ENCODE measurements at regions not wholly inside any gene's neighbourhood (a gene's known extent, or its start where the extent isn't known, plus 50 kb on each side); places are given as distances from the start of the nearest gene placed in this dataset.

GRCh38 chr6:98498866-98499265 is 335.5 kb upstream of the POU3F2 start:
- H3K4me3 Mint-ChIP-seq: no peak overlapping the region

DNA sequence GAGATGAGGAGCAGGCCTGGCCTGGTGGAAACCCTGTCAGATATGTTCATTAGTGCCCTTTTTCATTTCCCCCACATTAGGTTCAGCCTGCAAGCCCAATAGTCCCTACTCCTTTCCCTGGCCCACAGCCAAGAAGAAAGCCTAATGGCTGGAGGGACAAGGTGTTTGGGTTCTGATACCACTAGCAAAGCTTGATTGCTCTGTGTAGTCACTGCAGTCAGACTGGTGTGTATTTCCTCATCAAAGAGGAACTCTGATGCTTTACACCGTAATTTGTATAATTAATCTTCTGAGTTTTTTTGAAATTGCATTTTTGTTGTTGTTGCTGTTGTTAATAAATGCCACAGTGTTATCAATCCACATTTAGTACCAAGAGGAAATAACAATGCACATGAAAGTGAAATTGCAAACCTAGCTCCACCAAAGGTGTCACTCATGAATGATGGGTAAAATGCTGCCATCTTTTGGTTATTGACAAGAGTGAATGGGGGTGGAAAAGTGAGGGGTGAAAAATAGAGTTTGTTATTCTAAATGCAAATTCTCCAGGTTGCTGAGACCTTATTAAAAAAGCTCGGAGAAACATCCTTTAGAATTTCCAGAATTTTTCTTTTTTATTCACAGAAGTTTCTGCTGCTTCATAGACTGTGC is 320.2 kb upstream of the POU3F2 start:
- H3K9me3 Mint-ChIP-seq: no peaks in the 10 kb centered on the region
- no peaks in the 10 kb centered on the region for H3K36me3 Mint-ChIP-seq (ENCODE audit: low read depth)
- H3K4me1 Mint-ChIP-seq (ENCODE audit: low read depth): no peaks in the 10 kb centered on the region
- no peaks in the 10 kb centered on the region for H3K27me3 Mint-ChIP-seq
- no peak overlapping the region for H3K27ac Mint-ChIP-seq
- no peak overlapping the region for H3K4me3 Mint-ChIP-seq

More at GRCh38 chr6:98498866-98499265, 335.5 kb upstream of the POU3F2 start:
- no peak overlapping the region for H3K27ac Mint-ChIP-seq
- no peaks in the 10 kb centered on the region for H3K4me1 Mint-ChIP-seq (ENCODE audit: low read depth)
- H3K36me3 Mint-ChIP-seq (ENCODE audit: low read depth): no peaks in the 10 kb centered on the region
- no peaks in the 10 kb centered on the region for H3K9me3 Mint-ChIP-seq
- H3K27me3 Mint-ChIP-seq: no peaks in the 10 kb centered on the region

DNA sequence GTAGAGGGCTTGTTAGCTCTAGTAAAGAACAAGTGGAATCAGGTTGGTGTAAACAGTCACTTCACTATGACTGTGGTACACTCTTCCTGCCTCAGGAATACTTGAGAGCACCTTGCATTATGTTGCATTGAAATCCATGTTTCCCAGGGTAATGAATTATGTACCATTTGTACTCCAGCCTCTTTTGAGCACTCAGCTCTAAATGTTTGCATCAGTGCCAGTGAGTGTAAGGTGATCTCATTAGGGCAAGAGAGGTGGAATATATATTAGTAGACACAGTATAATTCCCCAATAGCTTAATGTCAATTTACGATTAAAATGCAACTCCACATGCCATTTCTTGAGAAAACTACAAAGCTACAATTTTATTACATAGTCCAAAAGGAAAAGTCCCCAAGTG is 319.6 kb upstream of the POU3F2 start:
- no peaks in the 10 kb centered on the region for H3K4me1 Mint-ChIP-seq (ENCODE audit: low read depth)
- H3K27me3 Mint-ChIP-seq: no peaks in the 10 kb centered on the region
- H3K27ac Mint-ChIP-seq: no peak overlapping the region
- peaks cover 3% of the 10 kb centered on the region for H3K9me3 Mint-ChIP-seq
- H3K36me3 Mint-ChIP-seq (ENCODE audit: low read depth): no peaks in the 10 kb centered on the region
- H3K4me3 Mint-ChIP-seq: no peak overlapping the region

DNA sequence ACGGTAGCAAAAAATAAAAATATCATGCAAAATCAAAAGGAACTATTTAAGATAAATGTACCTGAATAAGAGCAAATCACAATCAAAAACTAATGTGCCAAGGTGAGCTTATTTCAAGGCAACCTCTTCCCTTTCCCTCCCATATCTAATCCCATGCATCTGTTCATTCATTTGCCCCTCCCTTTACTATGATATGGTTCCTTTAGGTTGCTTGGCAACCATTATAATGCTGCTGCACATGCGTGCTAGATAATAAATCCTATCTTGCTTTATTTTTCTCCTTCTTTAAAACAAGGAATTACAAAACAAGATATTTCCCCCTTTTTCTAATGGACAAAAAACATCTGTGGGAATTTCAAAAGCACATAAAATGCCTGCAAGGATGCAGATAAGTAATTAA is 318.2 kb upstream of the POU3F2 start:
- Mint-ChIP-seq H3K4me3 (no peak overlapping the region), H3K36me3 (ENCODE audit: low read depth) (no peaks in the 10 kb centered on the region), H3K4me1 (ENCODE audit: low read depth) (no peaks in the 10 kb centered on the region), H3K27me3 (no peaks in the 10 kb centered on the region), H3K27ac (no peak overlapping the region), H3K9me3 (peaks cover 5% of the 10 kb centered on the region)

- no peaks in the 10 kb centered on the region for H3K27me3 Mint-ChIP-seq
- H3K4me1 Mint-ChIP-seq (ENCODE audit: low read depth): no peaks in the 10 kb centered on the region
- H3K27ac Mint-ChIP-seq: no peak overlapping the region
- no peak overlapping the region for H3K4me3 Mint-ChIP-seq
- H3K36me3 Mint-ChIP-seq (ENCODE audit: low read depth): no peaks in the 10 kb centered on the region
- peaks cover 5% of the 10 kb centered on the region for H3K9me3 Mint-ChIP-seq
Measured at GRCh38 chr6:98516866-98517265, 317.5 kb upstream of the POU3F2 start.

GRCh38 chr6:98525860-98526259 is 308.5 kb upstream of the POU3F2 start:
- Mint-ChIP-seq H3K36me3 (ENCODE audit: low read depth) (no peaks in the 10 kb centered on the region), H3K27ac (no peak overlapping the region), H3K27me3 (no peaks in the 10 kb centered on the region), H3K4me3 (no peak overlapping the region), H3K4me1 (ENCODE audit: low read depth) (no peaks in the 10 kb centered on the region), H3K9me3 (peaks cover 4% of the 10 kb centered on the region)

DNA sequence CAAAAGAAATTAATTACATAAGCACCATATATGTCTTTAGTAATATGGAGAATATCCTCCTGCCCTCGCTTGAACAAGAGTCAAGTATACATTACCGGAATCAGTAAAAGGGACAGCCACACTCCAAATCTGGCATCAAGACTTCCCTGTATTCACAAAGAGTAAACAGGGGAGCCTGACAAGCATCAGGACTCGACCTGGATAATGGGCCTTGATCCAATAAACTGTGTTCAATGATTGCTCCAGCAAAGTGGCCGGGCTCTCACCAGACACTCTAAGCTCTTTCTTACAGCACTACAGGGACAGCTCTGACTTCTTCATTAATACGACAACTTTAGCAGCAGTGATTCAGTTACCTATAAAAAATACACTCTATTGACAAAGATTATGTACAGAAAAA is 307.9 kb upstream of the POU3F2 start:
- H3K4me3 Mint-ChIP-seq: no peak overlapping the region
- H3K9me3 Mint-ChIP-seq: peaks cover 4% of the 10 kb centered on the region
- H3K27ac Mint-ChIP-seq: no peak overlapping the region
- H3K4me1 Mint-ChIP-seq (ENCODE audit: low read depth): no peaks in the 10 kb centered on the region
- no peaks in the 10 kb centered on the region for H3K36me3 Mint-ChIP-seq (ENCODE audit: low read depth)
- H3K27me3 Mint-ChIP-seq: no peaks in the 10 kb centered on the region

- H3K4me3 Mint-ChIP-seq: no peak overlapping the region
- no peak overlapping the region for H3K27ac Mint-ChIP-seq
- no peaks in the 10 kb centered on the region for H3K27me3 Mint-ChIP-seq
- no peaks in the 10 kb centered on the region for H3K36me3 Mint-ChIP-seq (ENCODE audit: low read depth)
- no peaks in the 10 kb centered on the region for H3K4me1 Mint-ChIP-seq (ENCODE audit: low read depth)
- peaks cover 4% of the 10 kb centered on the region for H3K9me3 Mint-ChIP-seq
Measured at GRCh38 chr6:98529364-98529763, 305.0 kb upstream of the POU3F2 start.

DNA sequence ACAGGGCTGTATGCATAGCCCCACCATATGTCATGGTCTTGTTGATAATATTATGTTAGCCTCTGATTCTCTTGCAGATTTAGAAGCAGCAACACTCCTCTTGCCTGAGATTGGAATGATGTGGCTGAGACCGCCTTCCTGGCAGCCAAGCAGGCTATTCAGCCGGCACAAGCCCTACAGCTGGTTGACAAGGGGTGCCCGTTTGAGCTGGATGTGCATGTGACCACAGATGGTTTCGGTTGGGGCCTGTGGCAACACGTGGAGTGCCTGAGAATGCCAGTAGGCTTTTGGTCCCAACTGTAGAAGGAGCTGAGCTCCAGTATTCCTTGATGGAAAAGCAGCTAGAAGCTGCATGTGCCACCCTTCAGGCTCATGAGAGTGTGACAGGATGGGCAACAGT is 303.6 kb upstream of the POU3F2 start:
- Mint-ChIP-seq H3K9me3 (peaks cover 4% of the 10 kb centered on the region), H3K4me3 (no peak overlapping the region), H3K27me3 (no peaks in the 10 kb centered on the region), H3K27ac (no peak overlapping the region), H3K36me3 (ENCODE audit: low read depth) (no peaks in the 10 kb centered on the region), H3K4me1 (ENCODE audit: low read depth) (no peaks in the 10 kb centered on the region)

GRCh38 chr6:98532004-98532403 is 302.4 kb upstream of the POU3F2 start:
- no peak overlapping the region for H3K27ac Mint-ChIP-seq
- H3K27me3 Mint-ChIP-seq: no peaks in the 10 kb centered on the region
- no peaks in the 10 kb centered on the region for H3K36me3 Mint-ChIP-seq (ENCODE audit: low read depth)
- no peak overlapping the region for H3K4me3 Mint-ChIP-seq
- H3K9me3 Mint-ChIP-seq: peaks cover 4% of the 10 kb centered on the region
- H3K4me1 Mint-ChIP-seq (ENCODE audit: low read depth): no peaks in the 10 kb centered on the region

DNA sequence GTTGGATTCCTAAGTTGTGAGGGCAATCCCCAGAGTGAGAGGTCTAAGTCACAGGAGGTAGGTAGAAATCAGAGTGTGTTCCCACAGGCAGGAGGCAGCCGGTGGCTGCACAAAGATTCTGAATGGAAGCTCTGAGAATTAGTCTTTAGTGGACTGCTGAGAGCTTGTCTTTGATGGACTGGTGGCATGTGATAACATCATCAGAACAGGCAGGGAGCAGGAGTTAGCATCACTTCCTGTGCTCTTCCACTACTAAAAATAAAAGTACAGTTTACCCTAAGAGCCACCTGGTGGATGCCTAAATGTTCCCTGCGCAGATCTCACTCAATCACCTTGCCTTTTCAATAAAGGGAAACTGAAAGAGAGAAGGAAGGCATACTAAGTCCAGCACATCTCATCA is 294.6 kb upstream of the POU3F2 start:
- no peaks in the 10 kb centered on the region for H3K9me3 Mint-ChIP-seq
- no peaks in the 10 kb centered on the region for H3K4me1 Mint-ChIP-seq (ENCODE audit: low read depth)
- no peak overlapping the region for H3K27ac Mint-ChIP-seq
- H3K27me3 Mint-ChIP-seq: no peaks in the 10 kb centered on the region
- no peak overlapping the region for H3K4me3 Mint-ChIP-seq
- H3K36me3 Mint-ChIP-seq (ENCODE audit: low read depth): no peaks in the 10 kb centered on the region

DNA sequence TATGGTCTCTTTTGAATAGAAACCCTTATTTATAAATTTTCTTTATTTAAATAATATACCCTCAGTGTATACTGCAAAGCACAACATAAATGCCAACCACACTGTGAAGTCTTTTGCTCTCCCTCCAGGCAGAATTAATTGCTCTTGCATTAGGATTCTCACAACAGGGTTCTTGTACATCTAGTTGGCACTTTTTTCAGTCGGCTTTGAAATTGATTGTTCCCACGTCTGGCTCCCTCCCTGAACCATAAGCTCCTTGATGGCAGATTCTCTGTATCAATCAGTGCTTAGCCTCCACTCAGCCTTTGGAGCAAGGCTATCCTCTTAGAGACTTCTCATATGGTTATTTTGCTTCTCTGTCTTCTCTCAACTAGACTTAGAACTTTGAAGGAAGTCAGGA is 288.0 kb upstream of the POU3F2 start:
- H3K27me3 Mint-ChIP-seq: no peaks in the 10 kb centered on the region
- no peak overlapping the region for H3K4me3 Mint-ChIP-seq
- H3K4me1 Mint-ChIP-seq (ENCODE audit: low read depth): no peaks in the 10 kb centered on the region
- H3K27ac Mint-ChIP-seq: no peak overlapping the region
- H3K36me3 Mint-ChIP-seq (ENCODE audit: low read depth): no peaks in the 10 kb centered on the region
- no peaks in the 10 kb centered on the region for H3K9me3 Mint-ChIP-seq

GRCh38 chr6:98547151-98547550 is 287.2 kb upstream of the POU3F2 start:
- no peak overlapping the region for H3K4me3 Mint-ChIP-seq
- H3K4me1 Mint-ChIP-seq (ENCODE audit: low read depth): no peaks in the 10 kb centered on the region
- H3K36me3 Mint-ChIP-seq (ENCODE audit: low read depth): no peaks in the 10 kb centered on the region
- no peak overlapping the region for H3K27ac Mint-ChIP-seq
- peaks cover 4% of the 10 kb centered on the region for H3K27me3 Mint-ChIP-seq
- no peaks in the 10 kb centered on the region for H3K9me3 Mint-ChIP-seq

DNA sequence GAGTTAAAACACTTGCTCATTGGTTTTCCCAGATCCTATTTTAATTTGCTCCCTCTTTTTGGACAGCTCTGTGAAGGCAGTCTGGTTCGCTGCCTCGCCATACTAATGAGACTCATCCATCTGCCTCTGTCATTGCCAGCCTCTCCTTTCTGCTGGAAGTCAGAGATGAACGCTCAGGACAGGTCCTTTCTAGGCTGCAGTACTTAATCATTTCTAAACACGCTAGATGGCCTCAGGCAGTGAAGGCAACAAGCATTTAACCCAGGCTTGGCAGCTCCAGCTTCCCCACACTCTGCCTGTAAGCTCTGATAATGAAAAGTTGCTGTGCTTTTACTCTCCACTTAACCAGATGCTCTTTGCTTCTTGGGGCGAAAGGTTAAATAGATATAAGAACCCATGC is 286.7 kb upstream of the POU3F2 start:
- Mint-ChIP-seq H3K4me1 (ENCODE audit: low read depth) (no peaks in the 10 kb centered on the region), H3K36me3 (ENCODE audit: low read depth) (no peaks in the 10 kb centered on the region), H3K27me3 (peaks cover 6% of the 10 kb centered on the region), H3K9me3 (no peaks in the 10 kb centered on the region), H3K4me3 (no peak overlapping the region), H3K27ac (no peak overlapping the region)

GRCh38 chr6:98548301-98548700 is 286.1 kb upstream of the POU3F2 start:
- H3K27ac Mint-ChIP-seq: no peak overlapping the region
- no peaks in the 10 kb centered on the region for H3K9me3 Mint-ChIP-seq
- H3K36me3 Mint-ChIP-seq (ENCODE audit: low read depth): no peaks in the 10 kb centered on the region
- H3K27me3 Mint-ChIP-seq: peaks cover 6% of the 10 kb centered on the region
- no peak overlapping the region for H3K4me3 Mint-ChIP-seq
- H3K4me1 Mint-ChIP-seq (ENCODE audit: low read depth): no peaks in the 10 kb centered on the region

GRCh38 chr6:98560418-98560817 is 274.0 kb upstream of the POU3F2 start:
- no peak overlapping the region for H3K27ac Mint-ChIP-seq
- H3K4me1 Mint-ChIP-seq (ENCODE audit: low read depth): no peaks in the 10 kb centered on the region
- no peaks in the 10 kb centered on the region for H3K9me3 Mint-ChIP-seq
- H3K36me3 Mint-ChIP-seq (ENCODE audit: low read depth): no peaks in the 10 kb centered on the region
- peaks cover 6% of the 10 kb centered on the region for H3K27me3 Mint-ChIP-seq
- H3K4me3 Mint-ChIP-seq: no peak overlapping the region

All from stimulated activated naive CD8-positive, alpha-beta T cell treated with anti-CD3 and anti-CD28 coated beads, Interleukin-15, Interleukin-2, amounts not matched to agents 100 ng/mL and 50 ng/mL, for 24 hours (primary cell).